Uterus (tissue), 2 donors: ENCODE measurements at regions not wholly inside any gene's neighbourhood (a gene's known extent, or its start where the extent isn't known, plus 50 kb on each side); places are given as distances from the start of the nearest gene placed in this dataset.

Experiments used
- POLR2A ChIP-seq, 2 donors: fragments of 450-650 bp; IDR thresholded peaks; one replicate each; pipeline ENCODE4 v1.6.1; 2016; ENCODE audit warnings: antibody characterized with exemption in 2 of 2, mild to moderate bottlenecking in 1 of 2, moderate library complexity in 1 of 2
- TF ChIP-seq, protein P1 (sequence below), 4 experiments: fragments of 200-600 bp in 2 of 4; fragments of 450-650 bp in 2 of 4; sonication (generic) in 2 of 4; IDR thresholded peaks; one replicate each; pipeline ENCODE4 v1.5.1; 2016 to 2019; ENCODE audit warnings: antibody characterized with exemption in 4 of 4, mild to moderate bottlenecking in 2 of 4, moderate library complexity in 1 of 4

DNA sequence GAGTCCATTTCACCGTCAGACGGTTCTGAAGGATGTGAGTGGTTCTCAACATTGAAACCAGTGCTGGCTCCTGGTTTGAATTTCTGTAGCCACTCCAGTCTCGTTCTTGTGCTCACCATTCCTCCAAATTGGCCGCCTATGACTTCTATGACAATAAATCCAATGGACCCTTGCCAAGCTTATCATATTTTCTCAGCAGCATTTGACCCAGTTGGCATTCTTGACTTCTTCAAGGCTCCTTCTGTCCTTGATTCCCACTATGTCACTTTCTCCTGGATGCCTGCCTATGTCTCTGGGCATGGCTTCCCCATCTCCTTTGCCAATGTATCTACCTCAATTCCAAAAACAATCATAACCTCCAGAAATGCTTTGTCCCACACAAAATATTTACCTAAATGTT lies 756.0 kb upstream of the NRSN1 start:
- no peak for TF ChIP-seq POLR2A (IDR thresholded peaks at IDR 0.05)
- TF ChIP-seq, protein P1, sequence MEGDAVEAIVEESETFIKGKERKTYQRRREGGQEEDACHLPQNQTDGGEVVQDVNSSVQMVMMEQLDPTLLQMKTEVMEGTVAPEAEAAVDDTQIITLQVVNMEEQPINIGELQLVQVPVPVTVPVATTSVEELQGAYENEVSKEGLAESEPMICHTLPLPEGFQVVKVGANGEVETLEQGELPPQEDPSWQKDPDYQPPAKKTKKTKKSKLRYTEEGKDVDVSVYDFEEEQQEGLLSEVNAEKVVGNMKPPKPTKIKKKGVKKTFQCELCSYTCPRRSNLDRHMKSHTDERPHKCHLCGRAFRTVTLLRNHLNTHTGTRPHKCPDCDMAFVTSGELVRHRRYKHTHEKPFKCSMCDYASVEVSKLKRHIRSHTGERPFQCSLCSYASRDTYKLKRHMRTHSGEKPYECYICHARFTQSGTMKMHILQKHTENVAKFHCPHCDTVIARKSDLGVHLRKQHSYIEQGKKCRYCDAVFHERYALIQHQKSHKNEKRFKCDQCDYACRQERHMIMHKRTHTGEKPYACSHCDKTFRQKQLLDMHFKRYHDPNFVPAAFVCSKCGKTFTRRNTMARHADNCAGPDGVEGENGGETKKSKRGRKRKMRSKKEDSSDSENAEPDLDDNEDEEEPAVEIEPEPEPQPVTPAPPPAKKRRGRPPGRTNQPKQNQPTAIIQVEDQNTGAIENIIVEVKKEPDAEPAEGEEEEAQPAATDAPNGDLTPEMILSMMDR (IDR thresholded peaks at IDR 0.05): no peak
